ENCODE measurements at regions not wholly inside any gene's neighbourhood (a gene's known extent, or its start where the extent isn't known, plus 50 kb on each side); places are given as distances from the start of the nearest gene placed in this dataset.

DNA sequence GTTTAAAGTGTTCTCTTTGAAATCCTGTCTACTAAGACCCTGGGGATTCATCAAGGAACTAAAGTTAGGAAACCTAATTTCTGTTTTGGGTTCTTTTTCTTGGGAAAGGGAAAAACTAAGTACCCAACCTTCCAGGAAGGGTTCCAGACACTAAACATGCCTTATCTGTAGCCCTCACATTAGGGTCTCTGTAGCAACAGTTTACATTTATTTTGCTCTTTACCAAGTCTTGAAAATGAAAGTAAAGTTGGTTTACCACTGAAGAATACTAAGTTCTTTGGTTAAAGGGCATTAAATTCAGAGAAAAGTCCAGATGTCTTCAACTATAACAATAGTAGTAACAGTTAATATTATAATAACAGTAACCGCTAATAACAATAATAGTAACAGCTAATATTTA is 207.5 kb upstream of the CDKN3 start:
- TF ChIP-seq, protein P1, sequence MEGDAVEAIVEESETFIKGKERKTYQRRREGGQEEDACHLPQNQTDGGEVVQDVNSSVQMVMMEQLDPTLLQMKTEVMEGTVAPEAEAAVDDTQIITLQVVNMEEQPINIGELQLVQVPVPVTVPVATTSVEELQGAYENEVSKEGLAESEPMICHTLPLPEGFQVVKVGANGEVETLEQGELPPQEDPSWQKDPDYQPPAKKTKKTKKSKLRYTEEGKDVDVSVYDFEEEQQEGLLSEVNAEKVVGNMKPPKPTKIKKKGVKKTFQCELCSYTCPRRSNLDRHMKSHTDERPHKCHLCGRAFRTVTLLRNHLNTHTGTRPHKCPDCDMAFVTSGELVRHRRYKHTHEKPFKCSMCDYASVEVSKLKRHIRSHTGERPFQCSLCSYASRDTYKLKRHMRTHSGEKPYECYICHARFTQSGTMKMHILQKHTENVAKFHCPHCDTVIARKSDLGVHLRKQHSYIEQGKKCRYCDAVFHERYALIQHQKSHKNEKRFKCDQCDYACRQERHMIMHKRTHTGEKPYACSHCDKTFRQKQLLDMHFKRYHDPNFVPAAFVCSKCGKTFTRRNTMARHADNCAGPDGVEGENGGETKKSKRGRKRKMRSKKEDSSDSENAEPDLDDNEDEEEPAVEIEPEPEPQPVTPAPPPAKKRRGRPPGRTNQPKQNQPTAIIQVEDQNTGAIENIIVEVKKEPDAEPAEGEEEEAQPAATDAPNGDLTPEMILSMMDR (IDR thresholded peaks at IDR 0.05; ENCODE audit: control extremely low read depth in 1 of 3, insufficient read depth in 1 of 3, low read depth in 1 of 3, low read length in 3 of 3) = no peak
- no peak for TF ChIP-seq KDM1A (IDR thresholded peaks at IDR 0.05; ENCODE audit: borderline replicate concordance, low read length)
